Upper lobe of right lung (tissue), 1 donor: ENCODE measurements at regions not wholly inside any gene's neighbourhood (a gene's known extent, or its start where the extent isn't known, plus 50 kb on each side); places are given as distances from the start of the nearest gene placed in this dataset.
A peak's percentile ranks its signal among the peaks of the same experiment; 100 is the strongest.

Experiments used
- ATAC-seq: fragments of 200-7000 bp; cut with Tn5 transposase; one replicate; pipeline ENCODE4 v1.9.1; 2020; ENCODE audit warnings: mild to moderate bottlenecking, moderate library complexity
- DNase-seq: peaks from one replicate; pipeline ENCODE4 v3.0.0-alpha.2; 2020
- H3K27ac ChIP-seq: fragments of 200-600 bp; one replicate; pipeline ENCODE4 v1.8.0; 2022
- H3K27me3 ChIP-seq: fragments of 200-600 bp; one replicate; pipeline ENCODE4 v1.8.0; 2022; ENCODE audit warnings: mild to moderate bottlenecking
- H3K36me3 ChIP-seq: fragments of 200-600 bp; one replicate; pipeline ENCODE4 v1.8.0; 2022
- H3K4me1 ChIP-seq: fragments of 200-600 bp; one replicate; pipeline ENCODE4 v1.8.0; 2022
- H3K4me3 ChIP-seq: fragments of 200-600 bp; one replicate; pipeline ENCODE4 v1.8.0; 2022; ENCODE audit warnings: mild to moderate bottlenecking
- H3K9me3 ChIP-seq: fragments of 200-600 bp; one replicate; pipeline ENCODE4 v1.8.0; 2022
- intact Hi-C: fragments of 100-400 bp; cut with DNase I; formaldehyde crosslinking; loops from one replicate; pipeline ENCODE4 v1.11.0; 2022
- TF ChIP-seq, protein P1 (sequence below): fragments of 200-600 bp; IDR thresholded peaks from one replicate; pipeline ENCODE4 v1.8.0; 2022; ENCODE audit warnings: antibody characterized with exemption
- donor health status: DM: no; HTN: yes; CAD: no; lungs with severe emphysema.

DNA sequence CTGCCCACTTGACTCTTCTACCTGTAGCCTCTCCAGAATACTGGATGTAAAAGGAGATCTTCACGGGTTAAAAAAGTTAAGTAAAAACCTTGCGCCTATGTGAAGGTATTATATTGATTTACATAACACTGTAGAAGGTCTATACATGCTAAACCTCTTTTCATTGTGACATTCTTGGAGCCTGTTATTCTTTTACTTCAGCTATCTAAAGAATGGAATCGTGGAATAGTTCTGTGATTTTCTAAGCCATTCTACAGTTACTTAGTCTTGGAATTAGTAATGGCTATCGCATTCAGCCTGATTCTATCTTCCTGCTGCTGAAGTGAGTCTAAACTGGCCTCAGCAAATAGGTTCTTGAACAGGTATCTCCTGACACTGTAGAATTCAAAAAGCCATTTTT lies 430.0 kb upstream of the DPH6 start:
- ATAC-seq (no peak), DNase-seq (no peak)
- no peaks in the 10 kb centered on the region for H3K36me3 ChIP-seq
- H3K9me3 ChIP-seq = no peaks in the 10 kb centered on the region
- intact Hi-C loops = no loop called here
- H3K4me1 ChIP-seq = no peaks in the 10 kb centered on the region
- H3K4me3 ChIP-seq = no peak overlapping the region
- TF ChIP-seq, protein P1, sequence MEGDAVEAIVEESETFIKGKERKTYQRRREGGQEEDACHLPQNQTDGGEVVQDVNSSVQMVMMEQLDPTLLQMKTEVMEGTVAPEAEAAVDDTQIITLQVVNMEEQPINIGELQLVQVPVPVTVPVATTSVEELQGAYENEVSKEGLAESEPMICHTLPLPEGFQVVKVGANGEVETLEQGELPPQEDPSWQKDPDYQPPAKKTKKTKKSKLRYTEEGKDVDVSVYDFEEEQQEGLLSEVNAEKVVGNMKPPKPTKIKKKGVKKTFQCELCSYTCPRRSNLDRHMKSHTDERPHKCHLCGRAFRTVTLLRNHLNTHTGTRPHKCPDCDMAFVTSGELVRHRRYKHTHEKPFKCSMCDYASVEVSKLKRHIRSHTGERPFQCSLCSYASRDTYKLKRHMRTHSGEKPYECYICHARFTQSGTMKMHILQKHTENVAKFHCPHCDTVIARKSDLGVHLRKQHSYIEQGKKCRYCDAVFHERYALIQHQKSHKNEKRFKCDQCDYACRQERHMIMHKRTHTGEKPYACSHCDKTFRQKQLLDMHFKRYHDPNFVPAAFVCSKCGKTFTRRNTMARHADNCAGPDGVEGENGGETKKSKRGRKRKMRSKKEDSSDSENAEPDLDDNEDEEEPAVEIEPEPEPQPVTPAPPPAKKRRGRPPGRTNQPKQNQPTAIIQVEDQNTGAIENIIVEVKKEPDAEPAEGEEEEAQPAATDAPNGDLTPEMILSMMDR = no peak
- no peak overlapping the region for H3K27ac ChIP-seq
- no peaks in the 10 kb centered on the region for H3K27me3 ChIP-seq

DNA sequence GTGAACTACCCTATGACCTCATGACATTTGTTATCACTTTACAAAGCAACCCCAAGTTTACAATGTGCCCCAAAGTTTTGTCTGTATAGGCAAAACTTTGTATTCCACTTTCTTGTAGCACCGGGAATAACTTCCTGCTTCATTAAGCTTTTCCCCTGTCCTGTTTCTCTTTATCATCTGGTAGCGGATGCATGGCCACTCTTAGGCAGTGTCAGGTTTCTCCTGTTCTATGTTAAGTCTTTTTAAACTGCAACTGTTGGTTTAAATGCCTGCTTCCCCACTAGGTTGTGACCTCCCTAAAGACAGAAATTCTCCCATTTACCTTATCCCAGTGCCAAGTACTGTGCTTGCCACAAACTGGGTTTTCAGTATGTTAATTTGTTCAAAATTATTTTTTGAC lies 433.6 kb upstream of the DPH6 start:
- H3K27me3 ChIP-seq = no peaks in the 10 kb centered on the region
- intact Hi-C loops = no loop called here
- no peak for DNase-seq
- no peak overlapping the region for H3K27ac ChIP-seq
- TF ChIP-seq, protein P1 = no peak
- ATAC-seq = no peak
- H3K4me1 ChIP-seq = no peaks in the 10 kb centered on the region
- H3K36me3 ChIP-seq = no peaks in the 10 kb centered on the region
- no peak overlapping the region for H3K4me3 ChIP-seq
- no peaks in the 10 kb centered on the region for H3K9me3 ChIP-seq

GRCh38 chr15:35980719-35981118 lies 434.8 kb upstream of the DPH6 start:
- H3K4me1 ChIP-seq = peaks cover 2% of the 10 kb centered on the region
- DNase-seq = no peak

GRCh38 chr15:35986191-35986721 lies 440.3 kb upstream of the DPH6 start:
- no peak for DNase-seq
- TF ChIP-seq, protein P1 = no peak
- no peaks in the 10 kb centered on the region for H3K27me3 ChIP-seq
- intact Hi-C loops = no loop called here
- H3K36me3 ChIP-seq = no peaks in the 10 kb centered on the region
- no peak overlapping the region for H3K27ac ChIP-seq
- H3K4me1 ChIP-seq = peaks cover 4% of the 10 kb centered on the region
- ATAC-seq = peak; percentile 19
- no peaks in the 10 kb centered on the region for H3K9me3 ChIP-seq
- no peak overlapping the region for H3K4me3 ChIP-seq

More at GRCh38 chr15:35980719-35981118, 434.8 kb upstream of the DPH6 start:
- intact Hi-C loops = no loop called here
- Histone ChIP-seq H3K4me3 (no peak overlapping the region), H3K27ac (no peak overlapping the region), H3K36me3 (no peaks in the 10 kb centered on the region), H3K27me3 (no peaks in the 10 kb centered on the region), H3K9me3 (no peaks in the 10 kb centered on the region)
- no peak for ATAC-seq
- TF ChIP-seq, protein P1 = no peak

DNA sequence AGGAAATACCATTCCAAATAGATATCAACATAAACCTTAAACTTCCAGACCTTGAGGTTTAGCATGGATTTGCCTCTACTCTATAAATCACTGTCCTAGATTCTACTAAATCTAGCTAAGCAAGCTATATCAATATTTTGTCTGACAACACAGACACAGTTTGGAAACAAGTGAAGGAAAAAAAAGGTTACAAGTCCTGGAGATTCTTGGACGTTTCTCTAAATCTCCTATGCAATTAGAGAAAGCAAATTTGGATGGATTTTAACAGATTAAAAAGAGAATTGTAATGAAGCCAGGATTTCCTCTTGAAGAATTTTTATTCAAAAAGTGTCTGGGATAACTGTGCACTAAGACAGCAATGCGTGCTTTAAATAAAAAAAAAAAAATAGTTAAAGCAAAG lies 441.1 kb upstream of the DPH6 start:
- Histone ChIP-seq H3K27ac (no peak overlapping the region), H3K4me1 (peaks cover 4% of the 10 kb centered on the region), H3K4me3 (no peak overlapping the region), H3K27me3 (no peaks in the 10 kb centered on the region), H3K36me3 (no peaks in the 10 kb centered on the region), H3K9me3 (no peaks in the 10 kb centered on the region)
- DNase-seq (no peak), ATAC-seq (no peak)
- intact Hi-C loops = no loop called here
- TF ChIP-seq, protein P1 = no peak

DNA sequence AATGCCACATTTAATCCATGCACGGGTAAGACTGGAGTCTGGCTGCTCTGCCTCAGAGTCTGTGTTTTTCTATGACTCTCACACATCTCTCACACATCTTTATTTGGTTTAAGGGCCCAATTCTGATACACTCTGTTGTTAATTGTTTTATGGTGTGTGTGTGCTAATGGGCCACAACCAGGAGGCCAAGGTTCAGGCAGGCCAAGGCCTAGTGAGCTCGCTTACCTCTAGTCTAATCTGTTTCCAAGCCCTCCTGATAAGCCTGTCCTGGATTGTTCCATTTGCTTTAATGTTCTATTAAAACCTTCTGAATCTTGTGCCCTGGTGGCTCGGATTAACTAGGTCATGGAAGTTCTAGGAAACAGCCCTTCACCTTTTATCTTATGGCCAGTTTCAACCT lies 445.4 kb upstream of the DPH6 start:
- no peak overlapping the region for H3K27ac ChIP-seq
- no peaks in the 10 kb centered on the region for H3K36me3 ChIP-seq
- DNase-seq = no peak
- ATAC-seq = no peak
- H3K9me3 ChIP-seq = no peaks in the 10 kb centered on the region
- intact Hi-C loops = no loop called here
- TF ChIP-seq, protein P1 = no peak
- no peaks in the 10 kb centered on the region for H3K4me1 ChIP-seq
- H3K4me3 ChIP-seq = no peak overlapping the region
- H3K27me3 ChIP-seq = no peaks in the 10 kb centered on the region
